HL-60 (cell line): ENCODE measurements at regions not wholly inside any gene's neighbourhood (a gene's known extent, or its start where the extent isn't known, plus 50 kb on each side); places are given as distances from the start of the nearest gene placed in this dataset.

ENCODE experiments used
- CTCF ChIP-seq: IDR thresholded peaks from one replicate; pipeline ENCODE4 v1.5.1; 2011; ENCODE audit warnings: low read length, control low read depth, inconsistent platforms; ENCODE audit not compliant: insufficient read depth
- POLR2AphosphoS5 ChIP-seq: IDR thresholded peaks from 2 replicates; pipeline ENCODE4 v1.6.1; 2012; ENCODE audit warnings: low read depth
- REST ChIP-seq: IDR thresholded peaks from 2 replicates; pipeline ENCODE4 v1.6.1; 2012; ENCODE audit warnings: low read depth; ENCODE audit not compliant: insufficient replicate concordance
- SPI1 ChIP-seq: IDR thresholded peaks from 2 replicates; pipeline ENCODE4 v1.6.1; 2012; ENCODE audit warnings: low read depth, mild to moderate bottlenecking, borderline replicate concordance

- no peak for TF ChIP-seq CTCF
- no peak for TF ChIP-seq POLR2AphosphoS5
- no peak for TF ChIP-seq REST
- no peak for TF ChIP-seq SPI1
These were observed 401.2 kb upstream of the SOX11 start for GRCh38 chr2:5290900-5291546.
